Liver (tissue), 8 donors: ENCODE measurements at regions not wholly inside any gene's neighbourhood (a gene's known extent, or its start where the extent isn't known, plus 50 kb on each side); places are given as distances from the start of the nearest gene placed in this dataset.

ENCODE experiments used
- DNase-seq: peaks from one replicate; pipeline ENCODE4 v3.0.0-alpha.2; 2017; ENCODE audit warnings: low spot score
- H3K27ac ChIP-seq, 2 donors: one replicate each; pipeline ENCODE4 v1.7.0; 2013; ENCODE audit warnings: inconsistent platforms in 2 of 2, low read length in 2 of 2, control low read depth in 1 of 2, low read depth in 1 of 2, mild to moderate bottlenecking in 1 of 2
- H3K27me3 ChIP-seq, 4 donors: one replicate each; pipeline versions ENCODE4 v1.6.1 to v1.7.0; 2013; ENCODE audit warnings: low read length in 3 of 4, inconsistent platforms in 1 of 4, mild to moderate bottlenecking in 1 of 4, moderate library complexity in 1 of 4; ENCODE audit not compliant: control insufficient read depth in 4 of 4, insufficient read depth in 4 of 4
- H3K36me3 ChIP-seq, 4 donors: one replicate each; pipeline versions ENCODE4 v1.6.1 to v1.7.0; 2013; ENCODE audit warnings: low read length in 3 of 4, mild to moderate bottlenecking in 3 of 4, low read depth in 1 of 4, moderate library complexity in 1 of 4; ENCODE audit not compliant: control insufficient read depth in 4 of 4, insufficient read depth in 3 of 4
- H3K4me1 ChIP-seq, 4 donors: one replicate each; pipeline versions ENCODE4 v1.6.1 to v1.7.0; 2013; ENCODE audit warnings: low read length in 3 of 4, mild to moderate bottlenecking in 3 of 4, moderate library complexity in 1 of 4; ENCODE audit not compliant: control insufficient read depth in 4 of 4, insufficient read depth in 4 of 4
- H3K4me3 ChIP-seq, 3 donors: one replicate each; pipeline versions ENCODE4 v1.6.1 to v1.7.0; 2013; ENCODE audit warnings: low read length in 3 of 3, control low read depth in 1 of 3, low read depth in 1 of 3, mild to moderate bottlenecking in 1 of 3
- H3K9ac ChIP-seq, 2 donors: one replicate each; pipeline ENCODE4 v1.7.0; 2013; ENCODE audit warnings: low read length in 2 of 2, mild to moderate bottlenecking in 2 of 2, moderate library complexity in 2 of 2, control low read depth in 1 of 2, low read depth in 1 of 2
- H3K9me3 ChIP-seq, 4 donors: one replicate each; pipeline versions ENCODE4 v1.6.1 to v1.7.0; 2013; ENCODE audit warnings: low read length in 3 of 4; ENCODE audit not compliant: control insufficient read depth in 4 of 4
- EGR1 ChIP-seq, 2 donors: IDR thresholded peaks; 2 replicates each; pipeline ENCODE4 v1.6.1; 2016 to 2018; ENCODE audit warnings: antibody characterized with exemption in 2 of 2, low read depth in 2 of 2
- FOXA1 ChIP-seq: IDR thresholded peaks from 2 replicates; pipeline ENCODE4 v1.6.1; 2016; ENCODE audit warnings: antibody characterized with exemption
- FOXA2 ChIP-seq: IDR thresholded peaks from 2 replicates; pipeline ENCODE4 v1.6.1; 2016; ENCODE audit warnings: antibody characterized with exemption
- GABPA ChIP-seq, 2 donors: IDR thresholded peaks in 1 of 2; conservative IDR thresholded peaks in 1 of 2; 2 replicates each; pipeline ENCODE4 v1.6.1; 2016; ENCODE audit warnings: antibody characterized with exemption in 2 of 2, mild to moderate bottlenecking in 1 of 2, moderate library complexity in 1 of 2
- HNF4A ChIP-seq, 2 donors: conservative IDR thresholded peaks; 2 replicates each; pipeline ENCODE4 v1.6.1; 2016; ENCODE audit warnings: antibody characterized with exemption in 2 of 2, mild to moderate bottlenecking in 2 of 2
- HNF4G ChIP-seq: IDR thresholded peaks from 2 replicates; pipeline ENCODE4 v1.6.1; 2016; ENCODE audit warnings: antibody characterized with exemption
- JUND ChIP-seq, 2 donors: IDR thresholded peaks; 2 replicates each; pipeline ENCODE4 v1.6.1; 2016; ENCODE audit warnings: antibody characterized with exemption in 2 of 2
- NR2F2 ChIP-seq: IDR thresholded peaks from 2 replicates; pipeline ENCODE4 v1.6.1; 2016; ENCODE audit warnings: antibody characterized with exemption
- RAD21 ChIP-seq, 2 donors: IDR thresholded peaks; 2 replicates each; pipeline ENCODE4 v1.6.1; 2016; ENCODE audit warnings: antibody characterized with exemption in 2 of 2, mild to moderate bottlenecking in 2 of 2
- REST ChIP-seq: IDR thresholded peaks from 2 replicates; pipeline ENCODE4 v1.6.1; 2016; ENCODE audit warnings: antibody characterized with exemption, mild to moderate bottlenecking
- RXRA ChIP-seq, 2 donors: IDR thresholded peaks; 2 replicates each; pipeline ENCODE4 v1.6.1; 2017 to 2018; ENCODE audit warnings: antibody characterized with exemption in 2 of 2, mild to moderate bottlenecking in 1 of 2
- SP1 ChIP-seq: IDR thresholded peaks from 2 replicates; pipeline ENCODE4 v1.6.1; 2018; ENCODE audit warnings: antibody characterized with exemption, mild to moderate bottlenecking
- TAF1 ChIP-seq: conservative IDR thresholded peaks from 2 replicates; pipeline ENCODE4 v1.6.1; 2016; ENCODE audit warnings: antibody characterized with exemption, mild to moderate bottlenecking
- YY1 ChIP-seq: IDR thresholded peaks from 2 replicates; pipeline ENCODE4 v1.6.1; 2016; ENCODE audit warnings: antibody characterized with exemption, mild to moderate bottlenecking
- WGBS: extraction: QIAGEN DNeasy Blood & Tissue Kit; methylation state at CpG from one replicate; pipeline ENCODE4 v1.1.7; 2013; 5-methylcytosine and 5-hydroxymethylcytosine counted together
- TF ChIP-seq, protein P1 (sequence below): IDR thresholded peaks from 2 replicates; pipeline ENCODE4 v1.6.1; 2016; ENCODE audit warnings: antibody characterized with exemption
- TF ChIP-seq, protein P2 (sequence below): fragments of 150-350 bp; IDR thresholded peaks from 2 replicates; pipeline ENCODE4 v1.5.1; 2017; ENCODE audit warnings: improper control_type of control experiment, low read depth, low read length; ENCODE audit not compliant: missing input control
- TF ChIP-seq, protein P3 (sequence below): IDR thresholded peaks from 2 replicates; pipeline ENCODE4 v1.6.1; 2016; ENCODE audit warnings: antibody characterized with exemption
- donor health status: healthy.
- donor health status: healthy.
- donor health status: healthy.
- donor health status: healthy.
- donor health status: healthy.

- Histone ChIP-seq H3K36me3 (no peaks in the 10 kb centered on the region), H3K9me3 (no peaks in the 10 kb centered on the region), H3K9ac (no peak overlapping the region), H3K27me3 (peaks cover 0 to 8% (median under 1%) of the 10 kb centered on the region in 4 donors), H3K4me3 (no peak overlapping the region), H3K4me1 (no peaks in the 10 kb centered on the region), H3K27ac (no peak overlapping the region)
- DNase-seq: no peak
- TF ChIP-seq REST (no peak), RAD21 (IDR thresholded peaks at IDR 0.05) (no peak), YY1 (no peak), SP1 (no peak), HNF4A (conservative IDR thresholded peaks at IDR 0.05) (no peak), JUND (IDR thresholded peaks at IDR 0.05) (no peak), RXRA (IDR thresholded peaks at IDR 0.05) (no peak), EGR1 (IDR thresholded peaks at IDR 0.05; ENCODE audit: low read depth in 2 of 2) (no peak)
- TF ChIP-seq, protein P1, sequence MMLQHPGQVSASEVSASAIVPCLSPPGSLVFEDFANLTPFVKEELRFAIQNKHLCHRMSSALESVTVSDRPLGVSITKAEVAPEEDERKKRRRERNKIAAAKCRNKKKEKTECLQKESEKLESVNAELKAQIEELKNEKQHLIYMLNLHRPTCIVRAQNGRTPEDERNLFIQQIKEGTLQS: no peak
- TF ChIP-seq, protein P2, sequence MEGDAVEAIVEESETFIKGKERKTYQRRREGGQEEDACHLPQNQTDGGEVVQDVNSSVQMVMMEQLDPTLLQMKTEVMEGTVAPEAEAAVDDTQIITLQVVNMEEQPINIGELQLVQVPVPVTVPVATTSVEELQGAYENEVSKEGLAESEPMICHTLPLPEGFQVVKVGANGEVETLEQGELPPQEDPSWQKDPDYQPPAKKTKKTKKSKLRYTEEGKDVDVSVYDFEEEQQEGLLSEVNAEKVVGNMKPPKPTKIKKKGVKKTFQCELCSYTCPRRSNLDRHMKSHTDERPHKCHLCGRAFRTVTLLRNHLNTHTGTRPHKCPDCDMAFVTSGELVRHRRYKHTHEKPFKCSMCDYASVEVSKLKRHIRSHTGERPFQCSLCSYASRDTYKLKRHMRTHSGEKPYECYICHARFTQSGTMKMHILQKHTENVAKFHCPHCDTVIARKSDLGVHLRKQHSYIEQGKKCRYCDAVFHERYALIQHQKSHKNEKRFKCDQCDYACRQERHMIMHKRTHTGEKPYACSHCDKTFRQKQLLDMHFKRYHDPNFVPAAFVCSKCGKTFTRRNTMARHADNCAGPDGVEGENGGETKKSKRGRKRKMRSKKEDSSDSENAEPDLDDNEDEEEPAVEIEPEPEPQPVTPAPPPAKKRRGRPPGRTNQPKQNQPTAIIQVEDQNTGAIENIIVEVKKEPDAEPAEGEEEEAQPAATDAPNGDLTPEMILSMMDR: no peak
- 61% methylated on average over 15 of the region's 15 CpGs for WGBS
Measured at GRCh38 chr5:3191585-3191984, 404.0 kb upstream of the IRX1 start.

GRCh38 chr5:3190930-3191329 lies 404.7 kb upstream of the IRX1 start:
- Histone ChIP-seq H3K27ac (no peak overlapping the region), H3K36me3 (no peaks in the 10 kb centered on the region), H3K9me3 (no peaks in the 10 kb centered on the region), H3K27me3 (peaks cover 0 to 8% (median under 1%) of the 10 kb centered on the region in 4 donors), H3K9ac (no peak overlapping the region), H3K4me1 (no peaks in the 10 kb centered on the region), H3K4me3 (no peak overlapping the region)
- TF ChIP-seq GABPA (IDR thresholded peaks at IDR 0.05 in 1 of 2, conservative IDR thresholded peaks at IDR 0.05 in 1 of 2): no peak
- TF ChIP-seq NR2F2: no peak
- TF ChIP-seq FOXA1: no peak
- TF ChIP-seq JUND (IDR thresholded peaks at IDR 0.05): no peak
- no peak for TF ChIP-seq HNF4G
- TF ChIP-seq TAF1: no peak
- TF ChIP-seq, protein P3, sequence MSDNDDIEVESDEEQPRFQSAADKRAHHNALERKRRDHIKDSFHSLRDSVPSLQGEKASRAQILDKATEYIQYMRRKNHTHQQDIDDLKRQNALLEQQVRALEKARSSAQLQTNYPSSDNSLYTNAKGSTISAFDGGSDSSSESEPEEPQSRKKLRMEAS: no peak
- no peak for TF ChIP-seq RAD21 (IDR thresholded peaks at IDR 0.05)
- TF ChIP-seq SP1: no peak
- no peak for TF ChIP-seq HNF4A (conservative IDR thresholded peaks at IDR 0.05)
- no peak for TF ChIP-seq RXRA (IDR thresholded peaks at IDR 0.05)
- no peak for TF ChIP-seq REST
- no peak for TF ChIP-seq FOXA2
- 69% methylated on average over 10 of the region's 10 CpGs for WGBS
- no peak for DNase-seq
